HG02943 (cell line): ENCODE measurements at regions not wholly inside any gene's neighbourhood (a gene's known extent, or its start where the extent isn't known, plus 50 kb on each side); places are given as distances from the start of the nearest gene placed in this dataset.

Experiments used
- ATAC-seq: cut with Tn5 transposase; IDR thresholded peaks from one replicate; pipeline ENCODE4 v1.9.1; 2021; ENCODE audit warnings: mild to moderate bottlenecking, low read depth, moderate library complexity; ENCODE audit not compliant: unreplicated experiment

- ATAC-seq = no peak
Measured at GRCh38 chr3:34352778-34353331, 554.4 kb downstream of the PDCD6IP start.

DNA sequence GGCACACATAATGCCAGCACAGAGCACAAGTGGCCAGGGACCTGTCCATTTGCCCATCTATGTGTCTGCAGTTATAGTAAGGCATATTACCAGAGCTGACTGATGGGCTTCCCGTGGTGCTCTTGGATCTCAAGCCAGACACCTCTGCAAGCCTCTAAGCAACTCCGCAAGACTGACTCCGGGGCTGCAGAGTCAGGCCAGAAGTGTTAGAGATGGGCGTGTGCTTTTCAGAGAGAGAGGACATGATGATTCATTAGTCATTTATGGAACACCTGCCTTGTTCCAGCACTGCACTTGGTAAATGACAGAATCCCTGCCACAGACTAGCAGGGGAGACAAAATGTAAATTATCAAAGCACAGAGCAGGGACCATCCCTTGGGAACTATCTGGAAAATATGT is 559.0 kb downstream of the PDCD6IP start:
- ATAC-seq = no peak

DNA sequence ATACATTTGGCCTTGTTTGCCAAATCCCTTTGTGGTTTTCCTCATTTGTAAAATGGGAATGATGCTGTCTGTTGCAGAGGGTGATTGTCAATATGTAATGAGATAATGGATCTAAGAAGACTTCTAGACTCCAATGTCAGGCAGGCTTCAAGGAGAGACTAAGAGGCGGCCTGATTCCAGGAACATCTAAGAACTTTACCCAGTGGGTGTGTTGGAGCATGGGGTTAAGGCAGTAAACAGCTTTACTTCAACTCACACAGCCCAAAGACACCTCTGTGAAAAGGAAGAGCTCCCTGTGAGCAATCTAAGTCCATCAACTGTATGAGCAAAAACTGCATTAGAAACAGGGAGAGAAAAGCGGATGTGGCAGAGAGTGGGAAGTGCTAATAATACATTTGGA is 560.6 kb downstream of the PDCD6IP start:
- ATAC-seq = no peak

DNA sequence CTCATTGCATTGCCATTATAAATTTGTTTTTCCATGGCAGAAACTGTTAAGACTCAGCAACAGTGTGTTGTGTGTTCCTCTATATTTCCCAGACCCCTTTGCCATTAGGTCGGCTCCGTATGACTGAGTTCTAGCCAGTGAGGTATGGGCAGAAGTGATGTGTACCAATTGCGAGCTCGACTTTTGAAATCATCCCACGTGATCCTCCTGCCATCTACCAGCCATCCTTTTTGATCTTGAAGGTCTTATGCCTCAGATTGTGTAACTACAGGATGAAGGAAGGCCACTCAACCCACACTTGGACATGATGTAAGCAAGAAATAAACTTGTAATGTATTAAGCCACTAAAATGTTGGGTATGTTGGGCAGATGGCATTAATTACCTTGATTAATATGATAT is 562.3 kb downstream of the PDCD6IP start:
- ATAC-seq = no peak

- ATAC-seq = peak; percentile 98
Measured at GRCh38 chr3:34361921-34362320, 563.5 kb downstream of the PDCD6IP start.

- ATAC-seq = no peak
Measured at GRCh38 chr3:34362910-34363309, 564.5 kb downstream of the PDCD6IP start.

DNA sequence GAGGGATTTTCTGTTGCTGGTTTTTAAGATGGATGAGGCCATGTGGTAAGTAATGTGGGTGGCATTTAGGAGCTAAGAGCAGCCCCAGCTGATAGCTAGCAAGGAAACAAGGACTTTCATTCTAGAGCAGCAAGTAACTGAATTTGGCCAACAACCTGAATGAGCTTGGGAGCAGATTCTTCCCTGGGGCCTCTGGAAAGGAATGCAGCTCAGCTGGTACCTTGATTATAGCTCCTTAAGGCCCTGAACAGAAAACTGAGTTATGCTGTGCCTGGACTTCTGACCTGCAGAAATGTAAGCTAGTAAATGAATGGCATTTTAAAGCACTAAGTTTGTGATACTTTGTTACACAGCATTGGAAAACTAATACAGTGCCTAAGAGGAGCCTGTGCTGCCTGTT is 565.5 kb downstream of the PDCD6IP start:
- ATAC-seq = no peak

- no peak for ATAC-seq
Measured at GRCh38 chr3:34364335-34364734, 565.9 kb downstream of the PDCD6IP start.

DNA sequence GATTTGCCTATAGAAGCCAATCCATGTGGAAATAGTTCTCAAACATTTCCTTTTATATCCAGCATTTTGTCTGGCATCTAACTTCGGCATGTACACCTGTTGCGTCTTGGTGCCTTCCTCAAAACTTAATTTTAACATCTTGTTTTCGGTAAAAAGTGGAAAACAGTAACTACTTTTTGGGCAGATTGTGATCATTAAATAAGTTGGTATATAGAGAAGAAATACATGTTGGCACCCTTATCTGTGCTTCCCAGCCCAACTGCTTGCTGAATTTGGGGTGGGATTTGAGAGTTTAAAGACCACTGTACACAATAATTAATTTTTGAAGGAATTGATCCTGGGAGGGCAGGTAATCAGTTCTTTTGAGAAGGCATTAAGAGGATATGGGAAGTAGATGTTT is 566.8 kb downstream of the PDCD6IP start:
- no peak for ATAC-seq

DNA sequence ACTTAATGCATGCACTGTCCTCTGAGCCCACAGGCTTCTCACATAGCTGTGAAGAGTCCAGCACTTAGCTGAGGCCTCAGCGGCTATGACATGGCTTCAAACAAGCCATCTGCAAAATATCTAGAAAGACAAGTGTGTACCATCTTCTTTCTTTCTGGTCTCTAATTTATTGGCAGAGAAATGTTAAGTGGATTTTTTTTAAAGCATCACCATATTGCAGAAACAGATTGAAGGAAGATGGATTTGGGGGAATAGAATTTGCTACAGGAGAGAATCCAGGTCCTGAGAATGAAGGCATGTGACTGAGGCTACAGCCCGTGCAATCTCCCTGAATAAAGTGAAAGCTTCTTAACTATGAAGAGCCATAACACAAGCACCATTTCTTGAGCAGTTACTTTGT is 567.3 kb downstream of the PDCD6IP start:
- ATAC-seq = no peak

GRCh38 chr3:34367521-34367920 is 569.1 kb downstream of the PDCD6IP start:
- no peak for ATAC-seq

DNA sequence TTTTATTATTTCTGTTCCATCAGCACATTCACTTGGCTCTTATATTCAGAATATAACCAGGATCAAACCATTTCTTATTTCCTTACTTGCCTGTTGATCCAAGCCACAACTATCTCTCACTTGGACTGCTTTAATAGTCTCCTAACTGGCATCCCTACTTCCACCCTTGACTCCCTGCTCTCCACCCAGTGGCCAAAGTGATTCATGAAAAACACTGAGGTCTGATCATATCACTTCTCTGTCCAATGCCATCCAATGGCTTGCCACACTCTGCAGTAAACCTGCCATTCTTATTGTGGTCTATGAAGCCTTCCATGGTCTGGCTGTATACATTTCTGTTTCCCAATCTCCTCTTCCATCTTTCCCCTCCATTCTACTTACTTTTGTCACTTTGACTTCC is 576.1 kb downstream of the PDCD6IP start:
- no peak for ATAC-seq

- no peak for ATAC-seq
Measured at GRCh38 chr3:34376691-34377090, 578.3 kb downstream of the PDCD6IP start.

- ATAC-seq = no peak
Measured at GRCh38 chr3:34377961-34378360, 579.5 kb downstream of the PDCD6IP start.

- ATAC-seq = no peak
Measured at GRCh38 chr3:34381243-34381642, 582.8 kb downstream of the PDCD6IP start.

DNA sequence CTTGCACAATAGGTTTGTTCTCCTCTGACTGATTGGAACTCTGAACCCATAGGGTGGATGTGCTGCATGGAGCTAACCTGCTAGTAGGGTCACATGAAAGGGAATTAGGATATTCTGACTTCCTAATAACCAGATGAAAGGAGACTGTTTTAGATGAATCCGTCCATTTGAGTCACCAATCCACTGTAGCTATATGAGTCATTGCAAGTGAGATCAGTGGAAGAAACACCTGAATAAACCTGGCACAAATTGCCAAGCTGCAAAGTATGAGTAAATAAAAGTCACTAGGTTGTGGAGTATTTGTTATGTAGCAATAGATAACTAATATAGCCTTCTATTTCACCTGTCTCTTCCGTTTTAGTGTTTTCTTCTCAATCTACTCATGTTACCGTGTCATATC is 584.4 kb downstream of the PDCD6IP start:
- no peak for ATAC-seq

DNA sequence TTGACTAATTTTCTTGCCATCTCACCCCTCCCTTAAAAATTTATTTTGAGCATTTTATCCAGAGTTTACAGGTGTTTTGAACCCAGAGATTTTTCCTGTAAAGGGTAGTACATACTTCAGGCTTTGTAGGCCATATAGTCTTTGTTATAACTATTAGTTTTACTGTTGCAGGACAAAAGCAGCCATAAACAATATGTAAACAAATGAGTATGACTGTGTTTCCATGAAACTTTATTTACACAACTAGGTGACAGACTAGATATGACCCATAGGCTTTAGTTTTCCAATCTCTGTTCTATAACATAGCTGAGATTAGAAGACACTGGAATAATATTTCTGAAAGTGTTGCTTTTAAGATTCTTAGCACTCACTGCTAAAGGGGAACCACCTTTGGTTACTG is 587.9 kb downstream of the PDCD6IP start:
- ATAC-seq = no peak

DNA sequence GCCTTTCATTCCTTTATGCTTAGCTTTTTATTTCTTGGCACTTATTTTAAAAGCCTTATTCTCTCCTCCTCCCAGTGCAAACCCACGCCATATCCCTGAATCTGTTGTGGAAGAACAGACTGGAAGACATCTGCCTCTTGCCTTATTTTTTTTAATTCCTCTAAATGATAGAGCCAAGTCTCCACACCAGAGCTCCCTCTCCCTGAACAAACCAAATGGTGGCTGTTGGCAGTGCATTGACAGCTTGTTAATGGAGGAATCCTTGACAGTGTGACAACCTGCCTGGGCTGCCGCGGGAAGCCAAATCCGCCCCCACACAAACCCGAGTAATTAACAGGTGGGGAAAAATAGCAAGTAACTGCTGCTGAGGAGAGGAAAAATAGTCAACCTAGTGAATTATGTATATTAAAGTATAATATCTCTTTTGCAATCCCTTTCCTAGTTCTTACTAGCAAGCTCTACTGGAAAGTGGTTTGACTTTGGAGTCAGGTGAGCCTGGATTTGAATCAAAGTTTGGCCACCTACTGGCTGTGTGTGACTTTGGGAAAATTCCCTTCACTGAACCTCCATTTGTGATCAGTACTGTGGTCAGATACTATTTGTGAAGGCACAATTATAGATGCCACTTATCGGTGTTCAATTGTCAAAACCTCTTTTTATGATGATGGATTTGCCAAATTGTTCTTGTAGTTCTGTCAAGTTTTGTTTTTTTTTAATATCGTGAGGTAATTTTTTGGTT is 589.6 kb downstream of the PDCD6IP start:
- ATAC-seq = no peak

GRCh38 chr3:34388830-34389229 is 590.4 kb downstream of the PDCD6IP start:
- no peak for ATAC-seq

DNA sequence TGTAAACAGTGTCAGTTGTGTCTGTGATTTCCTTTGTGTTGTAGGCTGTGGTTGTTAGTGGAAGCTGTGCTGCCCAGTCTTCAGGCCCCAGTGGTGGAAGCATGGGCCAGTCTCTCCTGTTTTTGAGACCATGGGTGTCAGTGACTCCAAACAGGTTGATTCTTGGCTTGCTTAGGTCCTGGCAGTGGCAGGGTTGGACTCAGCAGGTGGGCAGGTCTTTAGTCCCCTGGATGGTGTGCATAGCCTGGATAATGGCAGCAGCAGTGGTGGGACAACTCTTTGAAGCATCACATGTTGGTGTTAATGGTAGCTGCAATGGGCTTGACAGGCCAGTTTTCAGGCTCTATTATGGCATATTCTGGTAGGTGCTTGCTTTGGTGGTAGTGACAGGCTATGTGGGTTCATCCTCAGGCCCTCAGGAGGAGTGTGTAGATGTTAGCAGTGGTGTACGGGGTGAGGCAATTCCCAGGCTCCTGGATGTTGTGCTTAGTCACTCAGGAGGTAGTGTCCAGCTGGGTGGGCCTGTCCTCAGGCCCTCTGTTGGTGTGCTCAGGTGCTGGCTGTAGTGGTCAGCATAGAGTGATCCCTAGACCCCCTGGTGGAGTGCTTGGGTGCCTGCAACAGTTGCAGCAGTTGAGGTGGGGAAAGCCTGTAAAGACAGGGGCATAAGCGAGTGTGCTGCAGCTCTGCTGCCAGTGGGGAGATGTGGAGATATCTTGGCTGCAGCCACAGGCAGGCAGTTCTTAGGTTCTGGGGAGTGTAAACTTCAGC is 596.7 kb downstream of the PDCD6IP start:
- ATAC-seq = no peak

DNA sequence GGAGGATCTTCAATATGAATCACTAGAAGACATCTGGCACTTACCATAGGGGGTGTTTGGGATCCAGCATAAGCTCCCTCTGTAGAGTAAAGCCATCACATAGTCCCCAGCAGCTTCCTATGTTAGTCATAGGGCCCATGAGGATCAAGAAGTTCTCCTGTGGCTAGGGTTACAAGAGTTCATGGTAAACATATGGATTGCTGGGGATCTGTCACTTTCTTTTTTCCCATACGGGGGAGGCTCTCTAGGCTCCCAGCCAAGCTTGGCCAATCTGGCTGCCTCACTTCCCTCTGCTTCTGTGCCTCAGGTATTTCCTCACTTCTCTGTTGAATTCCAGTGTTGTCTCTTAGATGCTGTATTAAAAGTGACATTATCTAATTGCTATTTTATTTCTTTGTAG is 597.9 kb downstream of the PDCD6IP start:
- ATAC-seq = no peak

GRCh38 chr3:34396956-34397355 is 598.5 kb downstream of the PDCD6IP start:
- ATAC-seq = no peak
